ENCODE measurements at regions not wholly inside any gene's neighbourhood (a gene's known extent, or its start where the extent isn't known, plus 50 kb on each side); places are given as distances from the start of the nearest gene placed in this dataset.

- DNase-seq, result no peak
Observed at GRCh38 chr12:30144777-30145683, 361.3 kb upstream of the TMTC1 start.

DNA sequence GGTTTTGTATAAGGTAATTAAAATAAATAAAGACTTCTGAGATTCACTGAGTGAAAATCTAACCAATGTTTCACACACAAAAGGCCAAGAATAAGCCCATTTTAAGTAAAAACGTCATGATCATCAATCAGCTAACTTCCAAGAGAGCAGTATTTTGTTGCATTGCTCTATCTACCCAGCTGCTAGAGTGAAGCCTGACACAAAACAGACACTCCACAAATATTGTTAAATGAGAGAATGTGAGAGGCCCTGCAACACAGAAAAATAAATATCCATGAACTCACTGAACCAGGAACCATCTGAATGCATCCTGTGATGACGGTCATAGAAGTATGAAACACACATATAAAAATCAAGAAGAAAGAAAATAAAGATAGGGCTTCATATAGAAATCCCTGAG is 358.6 kb upstream of the TMTC1 start:
- no peak for DNase-seq

DNA sequence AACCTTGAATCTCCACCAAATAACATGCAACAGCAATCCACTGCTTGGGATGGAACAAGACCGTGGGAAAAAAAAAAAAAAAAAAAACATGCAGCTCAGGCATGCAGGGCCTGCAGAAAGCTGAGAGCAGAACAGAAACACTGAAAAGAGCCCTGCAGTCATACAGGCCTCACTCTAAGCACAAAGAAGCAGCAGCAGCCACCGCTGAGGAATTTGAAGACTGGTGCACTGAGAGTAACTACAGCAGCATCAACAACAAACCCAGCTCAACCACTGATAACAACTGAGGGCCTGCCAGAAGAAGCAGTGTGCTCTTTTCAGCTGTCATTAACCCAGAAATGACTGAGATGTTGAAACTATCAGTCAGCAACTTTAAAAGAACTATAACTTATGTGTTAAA is 354.7 kb upstream of the TMTC1 start:
- DNase-seq, result no peak

- no peak for DNase-seq
Observed at GRCh38 chr12:30136696-30137095, 353.0 kb upstream of the TMTC1 start.

DNA sequence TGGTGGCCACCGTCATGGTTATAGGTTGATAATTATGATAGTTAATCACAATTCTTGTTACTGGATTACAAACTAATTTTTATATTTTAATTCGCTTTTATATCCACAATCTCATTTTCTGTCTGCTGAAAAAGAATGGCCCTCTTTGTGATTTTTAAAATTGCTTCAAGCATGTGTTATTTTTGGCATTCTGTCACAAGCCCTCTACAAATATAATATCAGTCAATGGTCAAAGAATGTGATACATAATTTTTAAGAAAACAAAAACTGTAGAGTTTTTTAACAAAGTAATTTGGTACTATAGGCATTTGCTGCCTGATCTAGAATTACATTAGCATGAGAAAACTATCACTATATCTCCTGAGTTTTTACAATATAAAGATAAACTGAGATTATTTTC is 352.0 kb upstream of the TMTC1 start:
- DNase-seq, result no peak

DNA sequence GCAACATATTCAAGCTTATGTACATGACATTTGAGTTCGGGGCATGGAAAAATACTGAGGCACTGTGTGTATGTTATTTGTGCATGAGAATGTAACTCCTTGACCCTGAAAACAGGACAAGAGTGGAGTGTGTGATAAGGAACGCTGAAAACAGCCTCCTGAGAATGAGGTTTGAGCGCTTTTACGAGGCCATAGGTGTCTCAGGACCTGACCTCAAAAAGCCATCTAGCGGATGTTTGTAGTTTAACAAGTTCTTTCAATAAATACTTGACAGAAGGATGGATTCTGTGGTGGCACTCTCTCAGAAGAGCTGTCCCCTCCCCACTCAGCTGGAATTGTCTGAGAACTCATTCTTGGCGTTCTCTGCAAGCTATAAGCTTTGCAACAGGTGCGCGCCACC is 350.5 kb upstream of the TMTC1 start:
- no peak for DNase-seq

GRCh38 chr12:30126944-30127343 is 343.2 kb upstream of the TMTC1 start:
- no peak for DNase-seq

DNA sequence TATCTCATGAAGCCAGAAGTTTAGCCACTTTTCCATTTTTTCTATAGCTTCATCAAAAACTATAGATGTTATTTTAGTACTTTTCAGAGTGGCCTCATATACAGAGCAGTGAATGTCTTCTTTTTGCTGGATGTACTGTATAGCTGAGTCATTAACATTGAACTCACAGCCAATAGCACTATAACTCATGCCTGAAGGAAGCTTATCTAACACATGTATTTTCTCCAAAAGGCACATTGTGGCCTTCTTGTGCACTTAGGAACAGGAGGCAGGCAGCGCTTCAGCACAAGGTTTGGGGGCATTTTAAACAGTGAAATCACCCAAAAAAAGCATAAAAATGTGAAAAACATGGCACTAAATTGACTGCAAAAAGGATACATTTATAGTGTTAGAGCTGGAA is 336.8 kb upstream of the TMTC1 start:
- DNase-seq, result no peak

DNA sequence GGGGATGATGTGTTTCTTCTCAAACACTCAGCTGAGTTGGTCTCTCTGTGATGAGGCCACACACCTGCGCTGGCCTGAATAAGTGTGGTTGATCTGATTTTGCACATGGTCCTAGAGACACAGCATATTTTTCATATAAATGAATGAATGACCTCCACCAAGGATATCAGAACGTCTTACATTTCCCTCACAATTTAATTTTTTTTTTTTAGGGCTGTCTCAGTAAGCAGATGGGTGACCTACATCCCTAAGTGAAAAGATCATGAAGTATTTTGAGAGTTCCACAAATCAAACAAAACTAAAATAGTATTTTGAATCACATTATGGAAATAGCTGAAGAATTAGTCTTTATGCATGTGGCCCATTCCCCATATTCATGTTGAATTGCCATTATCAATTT is 333.7 kb upstream of the TMTC1 start:
- DNase-seq, result no peak

DNA sequence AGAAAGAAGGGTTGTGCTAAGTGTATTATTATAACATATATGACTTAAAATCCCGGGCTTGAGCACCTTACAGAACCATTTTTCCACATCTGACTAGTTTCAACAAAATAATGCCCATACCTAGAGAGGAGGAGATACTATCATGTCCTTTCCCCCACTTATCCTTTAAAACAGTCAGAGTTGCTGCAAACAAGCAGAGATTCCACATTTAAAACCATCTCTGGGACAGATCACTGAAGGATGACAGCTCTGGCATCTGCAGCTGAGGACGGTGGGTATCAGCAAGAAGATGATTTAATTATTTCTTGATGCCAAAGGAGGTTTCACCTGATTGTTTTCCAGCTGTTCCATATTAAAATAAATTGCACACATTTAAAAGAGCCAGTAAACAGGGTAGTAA is 328.0 kb upstream of the TMTC1 start:
- DNase-seq, result no peak

DNA sequence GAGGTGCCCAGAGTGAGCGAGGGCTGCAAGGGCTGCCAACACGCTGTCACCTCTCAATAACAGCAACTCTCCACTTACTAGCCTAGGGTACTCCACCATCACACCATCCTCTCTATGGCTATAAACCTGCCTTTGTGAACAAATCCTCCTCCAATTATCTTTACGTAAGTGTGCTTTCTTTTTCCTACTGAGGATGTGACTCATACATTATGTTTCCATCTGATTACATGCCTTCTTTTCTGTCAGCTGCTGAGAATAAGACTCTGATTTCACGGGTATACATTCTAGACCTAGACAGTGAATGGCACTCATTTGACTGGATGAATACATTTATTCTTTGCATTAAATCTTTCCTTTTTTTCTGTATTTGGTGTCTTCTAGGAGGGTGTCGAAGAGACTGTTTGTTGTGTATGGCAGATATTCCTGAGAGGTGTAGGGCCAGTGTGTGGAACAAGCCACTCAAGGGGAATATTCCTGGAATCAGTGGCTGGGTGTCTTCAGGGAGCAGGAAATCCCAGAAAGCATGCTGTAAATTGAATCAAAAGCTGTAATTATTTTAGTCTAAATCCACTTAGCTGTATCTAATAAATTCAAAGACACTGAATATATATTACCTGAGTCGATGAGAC is 327.3 kb upstream of the TMTC1 start:
- no peak for DNase-seq

GRCh38 chr12:30110498-30110897 is 326.8 kb upstream of the TMTC1 start:
- no peak for DNase-seq

- DNase-seq, result no peak
Observed at GRCh38 chr12:30108666-30109065, 324.9 kb upstream of the TMTC1 start.

GRCh38 chr12:30106204-30106965 is 322.6 kb upstream of the TMTC1 start:
- no peak for DNase-seq

- DNase-seq, result no peak
Observed at GRCh38 chr12:30105505-30105904, 321.8 kb upstream of the TMTC1 start.

GRCh38 chr12:30104971-30105370 is 321.2 kb upstream of the TMTC1 start:
- DNase-seq, result no peak

DNA sequence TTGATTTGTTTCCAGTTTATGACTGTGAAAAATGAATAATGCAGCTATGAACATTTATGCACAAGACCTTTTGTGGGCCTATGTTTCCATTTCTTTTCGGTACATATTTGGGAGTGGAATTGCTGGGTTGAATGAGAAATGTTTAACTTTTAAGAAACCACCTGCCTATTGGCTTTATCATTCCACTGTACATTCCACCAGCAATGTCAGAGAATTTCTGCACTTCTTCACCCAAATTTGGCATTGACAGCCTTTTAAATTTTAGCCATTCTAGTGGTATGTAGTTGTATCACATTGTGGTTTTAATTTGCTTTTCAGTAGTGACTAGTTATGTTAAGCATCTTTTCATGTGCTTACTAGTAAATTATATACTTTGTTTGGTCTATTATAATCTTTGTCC is 317.0 kb upstream of the TMTC1 start:
- no peak for DNase-seq

GRCh38 chr12:30098677-30099076 is 314.9 kb upstream of the TMTC1 start:
- DNase-seq, result no peak

- no peak for DNase-seq
Observed at GRCh38 chr12:30095511-30095910, 311.8 kb upstream of the TMTC1 start.

DNA sequence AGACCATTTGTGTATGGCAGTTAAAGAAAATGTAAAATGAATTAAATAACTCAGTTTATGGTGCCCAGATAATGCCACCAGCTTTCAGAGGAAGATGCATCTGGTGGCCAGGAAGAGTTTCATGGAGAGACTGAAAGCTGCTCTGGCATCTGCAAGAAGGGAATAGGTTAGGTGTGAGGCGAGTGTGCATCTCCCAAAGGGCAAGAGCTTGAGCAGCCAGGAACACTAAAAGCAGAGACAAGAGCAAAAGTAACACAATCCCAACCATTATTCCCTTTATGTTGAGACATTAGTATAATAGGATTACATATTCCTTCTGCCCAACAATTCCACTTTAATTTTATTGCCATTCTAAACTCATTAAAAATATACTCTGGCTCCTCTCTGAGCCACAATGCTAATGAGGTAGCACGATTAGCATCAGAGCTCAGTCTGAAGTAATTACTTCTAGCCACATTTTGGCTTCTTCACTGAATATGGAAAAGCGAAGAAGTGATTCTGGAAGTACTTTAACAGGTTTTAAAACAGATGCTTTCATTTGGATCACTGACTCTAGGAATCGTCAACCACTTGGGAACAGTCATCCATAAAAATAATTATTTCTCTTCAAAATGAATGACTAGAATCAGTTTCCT is 309.4 kb upstream of the TMTC1 start:
- no peak for DNase-seq

DNA sequence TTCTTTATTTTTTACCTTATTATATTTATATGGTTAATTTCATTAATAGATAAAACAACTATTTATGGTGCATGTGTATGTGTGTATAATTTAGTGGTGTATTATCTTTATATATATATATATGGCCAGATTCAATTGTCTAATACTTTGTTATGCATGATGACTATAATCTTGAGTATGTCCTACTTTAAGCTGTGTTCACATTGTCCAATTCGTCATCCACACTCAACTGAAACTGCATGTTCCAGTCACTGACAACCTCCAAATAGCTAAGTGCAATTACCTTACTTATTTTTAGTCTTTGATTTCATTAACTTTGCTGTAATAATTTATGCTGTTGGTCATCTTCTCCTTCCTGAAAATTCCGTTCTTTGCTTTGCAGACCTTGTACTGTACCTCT is 306.5 kb upstream of the TMTC1 start:
- no peak for DNase-seq

DNA sequence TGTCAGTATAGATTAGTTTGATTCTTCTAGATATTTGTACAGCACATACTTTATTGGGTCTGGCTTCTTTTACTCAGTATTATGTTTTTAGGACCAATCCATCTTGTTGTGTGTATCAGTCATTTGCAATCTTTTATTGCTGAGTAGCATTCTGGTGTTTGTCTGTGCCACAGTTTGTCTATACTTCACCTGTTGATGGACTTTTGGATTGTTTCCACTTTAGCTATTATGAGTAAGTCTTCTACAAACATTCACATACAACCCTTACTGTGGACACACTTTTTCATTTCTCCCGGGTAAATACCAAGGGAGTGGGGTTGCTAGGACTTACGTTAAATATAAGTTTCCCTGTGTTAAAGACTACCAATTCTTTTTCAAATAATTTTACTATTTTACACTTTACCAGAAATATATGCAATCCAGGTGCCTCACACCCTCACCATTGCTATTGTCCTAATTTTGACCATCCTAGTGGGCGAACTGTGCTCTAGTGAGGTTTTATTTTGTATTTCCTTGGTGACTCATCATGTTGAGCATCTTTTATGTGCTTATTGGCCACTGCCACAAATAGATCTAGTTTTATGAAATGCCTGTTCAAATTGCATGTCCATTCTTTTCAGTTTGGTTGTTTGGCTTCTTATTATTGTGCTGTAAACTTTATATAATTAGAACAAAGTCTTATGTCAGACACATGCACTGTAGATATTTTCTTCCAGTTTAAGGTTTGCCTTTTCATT is 304.7 kb upstream of the TMTC1 start:
- no peak for DNase-seq

- DNase-seq, result no peak
Observed at GRCh38 chr12:30082381-30082780, 298.6 kb upstream of the TMTC1 start.

All from hematopoietic multipotent progenitor cell treated with erythropoietin and hydrocortisone succinate and interleukin-3 and kit ligand, for 8 days (in vitro differentiated cells).